ENCODE measurements at regions not wholly inside any gene's neighbourhood (a gene's known extent, or its start where the extent isn't known, plus 50 kb on each side); places are given as distances from the start of the nearest gene placed in this dataset.
"Not testable (repeated sequence)": the region's sequence is repeated elsewhere in the genome, so short reads cannot be mapped to it uniquely, and the experiment has no call there.

GRCh38 chr3:150357923-150358607 lies 50.0 kb upstream of the TSC22D2 start:
- no peaks in the 10 kb centered on the region for H3K4me1 Mint-ChIP-seq
- H3K9me3 Mint-ChIP-seq, result no peaks in the 10 kb centered on the region
- H3K27ac Mint-ChIP-seq, result no peak overlapping the region
- ATAC-seq (no peak), DNase-seq (no peak)
- H3K4me3 Mint-ChIP-seq, result no peak overlapping the region
- no peaks in the 10 kb centered on the region for H3K27me3 Mint-ChIP-seq

DNA sequence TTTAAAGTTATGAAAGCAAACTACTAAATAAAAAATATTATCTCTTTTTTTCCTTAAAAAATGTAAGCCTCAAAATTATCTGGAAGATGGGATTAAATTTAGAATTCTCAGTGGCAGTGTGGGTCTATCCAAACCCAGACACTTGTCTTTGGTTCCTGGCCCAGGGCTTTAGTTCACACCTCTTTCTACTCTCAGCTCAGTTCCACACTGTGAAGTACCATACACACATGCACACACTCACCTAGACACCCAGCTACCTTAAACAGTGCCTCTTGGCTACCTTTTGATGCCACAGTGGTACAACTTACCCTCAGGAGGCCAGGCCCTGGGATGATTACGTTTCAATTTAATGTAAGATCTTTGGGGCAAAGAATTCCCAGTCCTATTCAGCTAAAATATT lies 51.0 kb upstream of the TSC22D2 start:
- Mint-ChIP-seq H3K4me3 (no peak overlapping the region), H3K9me3 (no peaks in the 10 kb centered on the region), H3K27ac (no peak overlapping the region), H3K4me1 (no peaks in the 10 kb centered on the region), H3K27me3 (no peaks in the 10 kb centered on the region)
- DNase-seq (no peak), ATAC-seq (no peak)

- no peaks in the 10 kb centered on the region for H3K27me3 Mint-ChIP-seq
- H3K9me3 Mint-ChIP-seq, result no peaks in the 10 kb centered on the region
Measured at GRCh38 chr3:150355574-150355973, 52.5 kb upstream of the TSC22D2 start.

GRCh38 chr3:150352931-150353330 lies 55.2 kb upstream of the TSC22D2 start:
- no peak overlapping the region for H3K4me3 Mint-ChIP-seq
- DNase-seq (no peak), ATAC-seq (no peak)
- no peaks in the 10 kb centered on the region for H3K27me3 Mint-ChIP-seq
- no peaks in the 10 kb centered on the region for H3K9me3 Mint-ChIP-seq
- no peak overlapping the region for H3K27ac Mint-ChIP-seq
- peaks cover 5% of the 10 kb centered on the region for H3K4me1 Mint-ChIP-seq

More at GRCh38 chr3:150355574-150355973, 52.5 kb upstream of the TSC22D2 start:
- DNase-seq, result no peak
- H3K27ac Mint-ChIP-seq, result no peak overlapping the region
- no peaks in the 10 kb centered on the region for H3K4me1 Mint-ChIP-seq
- H3K4me3 Mint-ChIP-seq, result no peak overlapping the region
- no peak for ATAC-seq

- Mint-ChIP-seq H3K4me1 (peaks cover 5% of the 10 kb centered on the region), H3K4me3 (no peak overlapping the region), H3K9me3 (no peaks in the 10 kb centered on the region), H3K27me3 (peaks cover 3% of the 10 kb centered on the region), H3K27ac (no peak overlapping the region)
- ATAC-seq (no peak), DNase-seq (no peak)
Measured at GRCh38 chr3:150351398-150351797, 56.7 kb upstream of the TSC22D2 start.

- Mint-ChIP-seq H3K27me3 (peaks cover 18% of the 10 kb centered on the region), H3K4me1 (peaks cover 5% of the 10 kb centered on the region), H3K9me3 (no peaks in the 10 kb centered on the region), H3K4me3 (no peak overlapping the region), H3K27ac (no peak overlapping the region)
- ATAC-seq (no peak), DNase-seq (no peak)
Measured at GRCh38 chr3:150349314-150350097, 58.6 kb upstream of the TSC22D2 start.

- Mint-ChIP-seq H3K9me3 (no peaks in the 10 kb centered on the region), H3K27ac (no peak overlapping the region), H3K27me3 (peaks cover 25% of the 10 kb centered on the region), H3K4me3 (no peak overlapping the region), H3K4me1 (peaks cover 5% of the 10 kb centered on the region)
- ATAC-seq (peak; percentile 63), DNase-seq (no peak)
Measured at GRCh38 chr3:150348500-150348899, 59.6 kb upstream of the TSC22D2 start.

GRCh38 chr3:150346981-150347863 lies 60.9 kb upstream of the TSC22D2 start:
- ATAC-seq, result no peak
- H3K27ac Mint-ChIP-seq, result no peak overlapping the region
- no peaks in the 10 kb centered on the region for H3K9me3 Mint-ChIP-seq
- DNase-seq, result no peak
- H3K4me3 Mint-ChIP-seq, result no peak overlapping the region
- peaks cover 5% of the 10 kb centered on the region for H3K4me1 Mint-ChIP-seq
- peaks cover 25% of the 10 kb centered on the region for H3K27me3 Mint-ChIP-seq

DNA sequence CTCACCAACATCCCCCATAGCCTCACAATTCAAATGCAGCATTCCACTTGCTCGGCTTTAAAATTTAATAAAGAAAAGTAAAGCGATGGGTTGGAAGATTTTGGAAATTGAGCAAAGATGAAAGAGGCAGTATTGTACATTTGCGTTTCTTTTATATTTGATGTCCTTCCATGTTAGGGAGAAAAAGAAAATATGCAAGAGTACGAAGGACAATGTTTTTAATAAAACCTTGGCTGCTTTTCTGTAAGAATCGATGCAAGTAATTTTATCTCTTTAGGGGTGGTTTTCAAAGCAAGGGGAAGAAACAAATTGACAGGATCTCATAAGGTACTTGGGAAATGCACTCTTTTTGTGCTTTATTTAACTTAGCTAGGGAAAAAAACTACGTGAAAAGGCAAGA lies 61.8 kb upstream of the TSC22D2 start:
- Mint-ChIP-seq H3K4me3 (no peak overlapping the region), H3K4me1 (peaks cover 5% of the 10 kb centered on the region), H3K27ac (no peak overlapping the region), H3K9me3 (no peaks in the 10 kb centered on the region), H3K27me3 (peaks cover 25% of the 10 kb centered on the region)
- ATAC-seq (no peak), DNase-seq (no peak)

- H3K27me3 Mint-ChIP-seq, result peaks cover 25% of the 10 kb centered on the region
- ATAC-seq, result no peak
Measured at GRCh38 chr3:150345021-150345538, 63.0 kb upstream of the TSC22D2 start.

GRCh38 chr3:150344079-150344759 lies 63.9 kb upstream of the TSC22D2 start:
- peaks cover 26% of the 10 kb centered on the region for H3K27me3 Mint-ChIP-seq

More at GRCh38 chr3:150345021-150345538, 63.0 kb upstream of the TSC22D2 start:
- Mint-ChIP-seq H3K9me3 (no peaks in the 10 kb centered on the region), H3K27ac (no peak overlapping the region), H3K4me3 (no peak overlapping the region), H3K4me1 (peaks cover 5% of the 10 kb centered on the region)
- DNase-seq, result no peak

DNA sequence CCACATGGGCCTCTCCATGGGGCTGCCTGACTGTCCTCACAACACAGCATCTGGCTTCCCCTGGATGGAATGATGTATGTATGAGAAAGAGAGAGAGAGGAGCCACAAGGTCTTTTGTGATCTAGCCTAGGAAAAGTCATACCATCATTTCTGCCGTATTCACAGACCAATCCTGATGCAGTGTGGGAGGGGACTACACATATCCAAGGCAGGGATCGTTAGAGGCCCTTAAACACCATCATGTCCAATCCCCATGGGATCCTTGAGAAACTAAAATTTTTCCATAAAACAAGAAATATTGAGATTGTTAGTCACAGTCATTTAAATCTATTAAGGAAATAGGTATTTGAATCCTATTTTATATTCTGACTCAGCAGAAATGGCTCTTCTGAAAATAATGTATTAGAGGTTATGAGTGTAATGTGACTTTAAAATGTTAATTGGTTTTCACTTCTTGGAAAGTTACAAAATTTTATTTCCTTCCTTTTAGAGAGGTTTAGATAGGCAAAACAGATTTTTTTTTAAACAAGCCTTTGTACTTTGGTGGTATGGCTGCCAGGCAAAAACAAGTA lies 65.1 kb upstream of the TSC22D2 start:
- H3K4me3 Mint-ChIP-seq, result no peak overlapping the region
- no peaks in the 10 kb centered on the region for H3K4me1 Mint-ChIP-seq
- ATAC-seq, result no peak
- DNase-seq, result no peak
- H3K27me3 Mint-ChIP-seq, result peaks cover 39% of the 10 kb centered on the region
- no peaks in the 10 kb centered on the region for H3K9me3 Mint-ChIP-seq
- H3K27ac Mint-ChIP-seq, result no peak overlapping the region

More at GRCh38 chr3:150344079-150344759, 63.9 kb upstream of the TSC22D2 start:
- H3K4me3 Mint-ChIP-seq, result no peak overlapping the region
- no peaks in the 10 kb centered on the region for H3K9me3 Mint-ChIP-seq
- H3K27ac Mint-ChIP-seq, result no peak overlapping the region
- no peak for DNase-seq
- peaks cover 5% of the 10 kb centered on the region for H3K4me1 Mint-ChIP-seq
- no peak for ATAC-seq

DNA sequence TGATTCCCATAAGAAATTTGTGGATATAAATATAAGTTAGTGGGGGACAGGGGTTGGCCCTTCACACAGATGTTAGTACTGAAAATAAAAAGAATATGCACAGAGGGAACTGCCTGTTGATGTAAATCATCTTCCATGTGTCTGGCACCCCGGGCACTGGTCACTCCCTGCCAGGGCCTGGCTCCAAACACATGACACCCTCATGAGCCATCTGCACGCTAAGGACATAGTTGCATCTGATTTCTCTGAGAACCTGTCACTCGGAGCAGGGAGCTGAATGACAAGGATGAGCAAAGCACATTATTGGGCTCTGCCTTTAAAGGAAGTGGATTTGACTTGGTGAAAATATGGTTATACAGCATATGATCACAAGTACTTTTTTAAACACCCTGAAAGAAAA lies 66.2 kb upstream of the TSC22D2 start:
- ATAC-seq (no peak), DNase-seq (no peak)
- no peaks in the 10 kb centered on the region for H3K4me1 Mint-ChIP-seq

GRCh38 chr3:150336363-150336762 lies 71.7 kb upstream of the TSC22D2 start:
- peaks cover 19% of the 10 kb centered on the region for H3K27me3 Mint-ChIP-seq
- H3K4me3 Mint-ChIP-seq, H3K27ac Mint-ChIP-seq, ATAC-seq, H3K4me1 Mint-ChIP-seq, H3K9me3 Mint-ChIP-seq, DNase-seq: not testable (repeated sequence)

More for the DNA sequence above, 66.2 kb upstream of the TSC22D2 start:
- Mint-ChIP-seq H3K27ac (no peak overlapping the region), H3K9me3 (no peaks in the 10 kb centered on the region), H3K27me3 (peaks cover 44% of the 10 kb centered on the region), H3K4me3 (no peak overlapping the region)

DNA sequence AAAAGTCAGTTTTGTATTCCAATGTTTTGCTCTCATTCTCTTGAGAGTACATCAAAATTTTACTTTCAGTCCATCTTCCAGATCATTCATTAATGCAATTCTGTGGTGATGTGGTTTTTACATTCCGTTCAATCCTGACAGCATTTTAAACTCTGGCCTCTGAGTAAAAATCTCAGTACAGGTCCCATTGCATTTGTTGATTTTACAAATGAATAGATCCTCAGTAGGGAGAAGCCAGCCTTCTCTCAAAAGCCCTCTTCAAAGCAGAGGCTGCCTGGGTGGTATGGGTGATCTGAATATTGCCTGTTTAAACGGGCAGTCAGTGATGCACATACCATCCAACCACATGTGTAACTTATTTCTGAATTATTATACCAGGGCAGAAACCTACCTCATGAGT lies 72.5 kb upstream of the TSC22D2 start:
- no peaks in the 10 kb centered on the region for H3K9me3 Mint-ChIP-seq
- no peak overlapping the region for H3K27ac Mint-ChIP-seq
- H3K4me1 Mint-ChIP-seq, result peaks cover 8% of the 10 kb centered on the region
- H3K27me3 Mint-ChIP-seq, result peaks cover 26% of the 10 kb centered on the region
- no peak overlapping the region for H3K4me3 Mint-ChIP-seq
- DNase-seq, result no peak
- ATAC-seq, result no peak

All from stimulated activated naive CD8-positive, alpha-beta T cell treated with anti-CD3 and anti-CD28 coated beads, Interleukin-15, amount 100 ng/mL, for 72 hours (primary cell).